Keratinocyte (primary cell): ENCODE measurements at regions not wholly inside any gene's neighbourhood (a gene's known extent, or its start where the extent isn't known, plus 50 kb on each side); places are given as distances from the start of the nearest gene placed in this dataset.

Source experiments
- DNase-seq: peaks from one replicate; pipeline ENCODE4 v3.0.0-alpha.2; 2011; ENCODE audit warnings: low read depth, missing footprints, low spot score
- FAIRE-seq: peaks from 2 replicates; lab custom pipeline; 2011; peaks lifted over from hg19 to GRCh38; lab: Jason Lieb, UNC
- H2AFZ ChIP-seq: 2 replicates; pipeline ENCODE4 v1.6.0; 2012; ENCODE audit warnings: low read length, control low read depth, inconsistent platforms; ENCODE audit not compliant: control insufficient read depth
- H3K27ac ChIP-seq: 2 replicates; pipeline ENCODE4 v1.5.1; 2011; ENCODE audit warnings: low read length; ENCODE audit not compliant: control insufficient read depth, insufficient read depth
- H3K27me3 ChIP-seq: 3 replicates; pipeline ENCODE4 v1.6.0; 2011; ENCODE audit warnings: low read length; ENCODE audit not compliant: control insufficient read depth, insufficient read depth; ENCODE audit errors: extremely low read depth
- H3K36me3 ChIP-seq, 2 experiments: 2 replicates in 1 of 2; 3 replicates in 1 of 2; pipeline ENCODE4 v1.5.1; 2011; ENCODE audit warnings: low read length in 2 of 2, mild to moderate bottlenecking in 1 of 2; ENCODE audit not compliant: control insufficient read depth in 2 of 2, insufficient read depth in 2 of 2; ENCODE audit errors: extremely low read depth in 1 of 2
- H3K4me1 ChIP-seq: 3 replicates; pipeline ENCODE4 v1.5.1; 2011; ENCODE audit warnings: low read length; ENCODE audit not compliant: control insufficient read depth, insufficient read depth; ENCODE audit errors: extremely low read depth
- H3K4me2 ChIP-seq: 3 replicates; pipeline ENCODE4 v1.6.0; 2011; ENCODE audit warnings: low read depth, low read length; ENCODE audit not compliant: control insufficient read depth, insufficient read depth; ENCODE audit errors: extremely low read depth
- H3K4me3 ChIP-seq, 3 experiments: fragments of 200-600 bp in 1 of 3; sonication (generic) in 1 of 3; 2 replicates in 2 of 3; 3 replicates in 1 of 3; pipeline ENCODE4 v1.5.1; 2011 to 2016; ENCODE audit warnings: low read length in 3 of 3, mild to moderate bottlenecking in 3 of 3, control low read depth in 2 of 3, inconsistent platforms in 1 of 3, low read depth in 1 of 3, mixed read lengths in 1 of 3, mixed run types in 1 of 3, moderate library complexity in 1 of 3; ENCODE audit not compliant: control insufficient read depth in 2 of 3, insufficient read depth in 2 of 3; ENCODE audit errors: extremely low read depth in 1 of 3
- H3K79me2 ChIP-seq: 2 replicates; pipeline ENCODE4 v1.6.0; 2012; ENCODE audit warnings: low read length; ENCODE audit not compliant: control insufficient read depth, insufficient read depth
- H3K9ac ChIP-seq: 3 replicates; pipeline ENCODE4 v1.6.0; 2011; ENCODE audit warnings: low read length; ENCODE audit not compliant: control insufficient read depth, insufficient read depth; ENCODE audit errors: extremely low read depth
- H3K9me1 ChIP-seq: 3 replicates; pipeline ENCODE4 v1.6.0; 2011; ENCODE audit warnings: low read length; ENCODE audit not compliant: control insufficient read depth, insufficient read depth; ENCODE audit errors: extremely low read depth
- H3K9me3 ChIP-seq: 2 replicates; pipeline ENCODE4 v1.5.1; 2012; ENCODE audit warnings: low read depth, low read length; ENCODE audit not compliant: control insufficient read depth
- H4K20me1 ChIP-seq: 3 replicates; pipeline ENCODE4 v1.6.0; 2011; ENCODE audit warnings: low read length; ENCODE audit not compliant: control insufficient read depth, insufficient read depth; ENCODE audit errors: extremely low read depth
- EZH2 ChIP-seq: IDR thresholded peaks from one replicate; pipeline ENCODE4 v1.6.1; 2012; ENCODE audit warnings: inconsistent platforms, mild to moderate bottlenecking, low read length, moderate library complexity
- dilution Hi-C: fragments of 300-500 bp; cut with MboI; formaldehyde crosslinking; loops from one replicate; pipeline ENCODE4 v1.7.0; 2020; ENCODE audit warnings: low sequenced_read_pairs; ENCODE audit not compliant: extremely low pct_ligation_motif_present
- TF ChIP-seq, protein P1 (sequence below), 3 experiments: IDR thresholded peaks in 1 of 3; conservative IDR thresholded peaks in 1 of 3; optimal IDR thresholded peaks in 1 of 3; 2 replicates in 2 of 3; 3 replicates in 1 of 3; pipeline versions ENCODE3 to v1.5.1; 2011; ENCODE audit warnings: low read length in 3 of 3, mild to moderate bottlenecking in 3 of 3, moderate library complexity in 2 of 3, control low read depth in 1 of 3, inconsistent platforms in 1 of 3; ENCODE audit not compliant: insufficient read depth in 2 of 3; ENCODE audit errors: extremely low read depth in 1 of 3

DNA sequence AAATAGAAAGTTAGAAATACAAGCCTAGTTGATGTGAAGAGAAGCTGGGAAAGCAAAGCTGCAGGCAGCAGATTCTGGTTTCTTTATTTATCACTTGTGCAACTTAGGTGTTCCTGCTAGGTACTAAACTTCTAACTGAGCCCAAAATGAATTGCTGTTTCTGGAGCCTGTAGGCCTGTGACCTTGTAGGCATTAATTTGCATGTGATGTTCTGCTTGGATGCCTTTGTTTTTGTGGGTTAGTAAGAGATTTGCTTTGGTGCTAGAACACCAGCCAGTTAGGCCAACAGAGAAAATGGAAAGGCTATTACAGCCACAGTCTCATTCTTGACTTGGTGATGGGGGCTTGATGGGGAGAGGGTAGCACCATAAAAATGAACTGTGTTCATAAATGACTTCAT lies 370.7 kb downstream of the PPP1R3A start:
- dilution Hi-C loops, result no loop called here
- Histone ChIP-seq H3K9me1 (no peaks in the 10 kb centered on the region), H3K9me3 (no peaks in the 10 kb centered on the region), H3K79me2 (no peaks in the 10 kb centered on the region), H3K27ac (no peak overlapping the region), H3K4me2 (no peak overlapping the region), H3K36me3 (no peaks in the 10 kb centered on the region), H4K20me1 (no peaks in the 10 kb centered on the region), H3K9ac (no peak overlapping the region), H2AFZ (no peak overlapping the region), H3K4me3 (no peak overlapping the region), H3K27me3 (no peaks in the 10 kb centered on the region), H3K4me1 (no peaks in the 10 kb centered on the region)
- TF ChIP-seq EZH2, result no peak
- TF ChIP-seq, protein P1, sequence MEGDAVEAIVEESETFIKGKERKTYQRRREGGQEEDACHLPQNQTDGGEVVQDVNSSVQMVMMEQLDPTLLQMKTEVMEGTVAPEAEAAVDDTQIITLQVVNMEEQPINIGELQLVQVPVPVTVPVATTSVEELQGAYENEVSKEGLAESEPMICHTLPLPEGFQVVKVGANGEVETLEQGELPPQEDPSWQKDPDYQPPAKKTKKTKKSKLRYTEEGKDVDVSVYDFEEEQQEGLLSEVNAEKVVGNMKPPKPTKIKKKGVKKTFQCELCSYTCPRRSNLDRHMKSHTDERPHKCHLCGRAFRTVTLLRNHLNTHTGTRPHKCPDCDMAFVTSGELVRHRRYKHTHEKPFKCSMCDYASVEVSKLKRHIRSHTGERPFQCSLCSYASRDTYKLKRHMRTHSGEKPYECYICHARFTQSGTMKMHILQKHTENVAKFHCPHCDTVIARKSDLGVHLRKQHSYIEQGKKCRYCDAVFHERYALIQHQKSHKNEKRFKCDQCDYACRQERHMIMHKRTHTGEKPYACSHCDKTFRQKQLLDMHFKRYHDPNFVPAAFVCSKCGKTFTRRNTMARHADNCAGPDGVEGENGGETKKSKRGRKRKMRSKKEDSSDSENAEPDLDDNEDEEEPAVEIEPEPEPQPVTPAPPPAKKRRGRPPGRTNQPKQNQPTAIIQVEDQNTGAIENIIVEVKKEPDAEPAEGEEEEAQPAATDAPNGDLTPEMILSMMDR (optimal IDR thresholded peaks at IDR 0.05 in 1 of 3, IDR thresholded peaks at IDR 0.05 in 1 of 3, conservative IDR thresholded peaks at IDR 0.05 in 1 of 3; ENCODE audit: extremely low read depth in 1 of 3, insufficient read depth in 2 of 3, low read length in 3 of 3), result no peak
- no peak for DNase-seq
- no peak for FAIRE-seq

- H3K9me3 ChIP-seq, result peaks cover 3% of the 10 kb centered on the region
- dilution Hi-C loops, result no loop called here
- no peaks in the 10 kb centered on the region for H3K36me3 ChIP-seq
- no peaks in the 10 kb centered on the region for H4K20me1 ChIP-seq
- no peak overlapping the region for H2AFZ ChIP-seq
- H3K9ac ChIP-seq, result no peak overlapping the region
- H3K9me1 ChIP-seq, result no peaks in the 10 kb centered on the region
- H3K27ac ChIP-seq, result no peak overlapping the region
- H3K4me2 ChIP-seq, result no peak overlapping the region
- no peaks in the 10 kb centered on the region for H3K79me2 ChIP-seq
- H3K27me3 ChIP-seq, result no peaks in the 10 kb centered on the region
- no peak overlapping the region for H3K4me3 ChIP-seq
- TF ChIP-seq, protein P1 (optimal IDR thresholded peaks at IDR 0.05 in 1 of 3, IDR thresholded peaks at IDR 0.05 in 1 of 3, conservative IDR thresholded peaks at IDR 0.05 in 1 of 3; ENCODE audit: extremely low read depth in 1 of 3, insufficient read depth in 2 of 3, low read length in 3 of 3), result no peak
- TF ChIP-seq EZH2, result no peak
- DNase-seq (no peak), FAIRE-seq (no peak)
- H3K4me1 ChIP-seq, result no peaks in the 10 kb centered on the region
These were observed 397.3 kb downstream of the PPP1R3A start for GRCh38 chr7:113521468-113521867.
